WTC11 (cell line): ENCODE measurements at regions not wholly inside any gene's neighbourhood (a gene's known extent, or its start where the extent isn't known, plus 50 kb on each side); places are given as distances from the start of the nearest gene placed in this dataset.

ENCODE experiments used
- AFF4 ChIP-seq: sonication (generic); formaldehyde crosslinking; IDR thresholded peaks from 2 replicates; pipeline ENCODE4 v1.8.1; 2023; ENCODE audit warnings: mild to moderate bottlenecking, missing genetic modification reagents, borderline replicate concordance
- ARID4B ChIP-seq: sonication (generic); formaldehyde crosslinking; IDR thresholded peaks from 2 replicates; pipeline ENCODE4 v1.8.0; 2023; ENCODE audit warnings: missing genetic modification reagents, mild to moderate bottlenecking, borderline replicate concordance
- ATF2 ChIP-seq: sonication (generic); formaldehyde crosslinking; IDR thresholded peaks from 2 replicates; pipeline ENCODE4 v1.8.1; 2022; ENCODE audit warnings: low read depth, missing genetic modification reagents, borderline replicate concordance
- CREB1 ChIP-seq: sonication (generic); formaldehyde crosslinking; IDR thresholded peaks from 2 replicates; pipeline ENCODE4 v1.8.0; 2023; ENCODE audit warnings: mild to moderate bottlenecking, missing genetic modification reagents
- CTCF ChIP-seq: fragments of 200-600 bp; IDR thresholded peaks from 2 replicates; pipeline ENCODE4 v1.8.0; 2022; ENCODE audit warnings: antibody characterized with exemption
- ESRRA ChIP-seq: sonication (generic); formaldehyde crosslinking; IDR thresholded peaks from 2 replicates; pipeline ENCODE4 v1.8.1; 2022; ENCODE audit warnings: mild to moderate bottlenecking, missing genetic modification reagents, borderline replicate concordance
- ETV6 ChIP-seq: sonication (generic); formaldehyde crosslinking; IDR thresholded peaks from 2 replicates; pipeline ENCODE4 v1.8.1; 2022; ENCODE audit warnings: mild to moderate bottlenecking, missing genetic modification reagents
- FOXP4 ChIP-seq: sonication (generic); formaldehyde crosslinking; IDR thresholded peaks from 2 replicates; pipeline ENCODE4 v1.8.0; 2022; ENCODE audit warnings: mild to moderate bottlenecking, missing genetic modification reagents
- JUN ChIP-seq: sonication (generic); formaldehyde crosslinking; IDR thresholded peaks from 2 replicates; pipeline ENCODE4 v1.8.0; 2023; ENCODE audit warnings: mild to moderate bottlenecking, missing genetic modification reagents
- NR2C2 ChIP-seq: sonication (generic); formaldehyde crosslinking; IDR thresholded peaks from 2 replicates; pipeline ENCODE4 v1.8.0; 2022; ENCODE audit warnings: mild to moderate bottlenecking, missing genetic modification reagents
- TCF7 ChIP-seq: sonication (generic); formaldehyde crosslinking; IDR thresholded peaks from 2 replicates; pipeline ENCODE4 v1.8.0; 2022; ENCODE audit warnings: mild to moderate bottlenecking, low read depth, missing genetic modification reagents, moderate library complexity
- TEAD4 ChIP-seq: sonication (generic); formaldehyde crosslinking; IDR thresholded peaks from 2 replicates; pipeline ENCODE4 v1.8.0; 2022; ENCODE audit warnings: mild to moderate bottlenecking, missing genetic modification reagents
- TP53 ChIP-seq: sonication (generic); formaldehyde crosslinking; IDR thresholded peaks from 2 replicates; pipeline ENCODE4 v1.8.1; 2023; ENCODE audit warnings: mild to moderate bottlenecking, missing genetic modification reagents
- ZBTB21 ChIP-seq: sonication (generic); formaldehyde crosslinking; IDR thresholded peaks from 2 replicates; pipeline ENCODE4 v1.8.1; 2023; ENCODE audit warnings: mild to moderate bottlenecking, missing genetic modification reagents, borderline replicate concordance

GRCh38 chr10:80871083-80871482, 333.4 kb downstream of the SH2D4B start:
- TF ChIP-seq ETV6 (CRISPR knock-in tag): no peak
- TF ChIP-seq CTCF: no peak
- no peak for TF ChIP-seq CREB1
- TF ChIP-seq NR2C2 (CRISPR knock-in tag): no peak
- TF ChIP-seq TP53 (CRISPR knock-in tag): no peak
- no peak for TF ChIP-seq AFF4 (CRISPR knock-in tag)
- no peak for TF ChIP-seq ESRRA (CRISPR knock-in tag)
- no peak for TF ChIP-seq FOXP4
- no peak for TF ChIP-seq TEAD4 (CRISPR knock-in tag)
- TF ChIP-seq JUN (CRISPR knock-in tag): no peak
- TF ChIP-seq TCF7: no peak
- TF ChIP-seq ARID4B (CRISPR knock-in tag): no peak
- no peak for TF ChIP-seq ATF2 (CRISPR knock-in tag)
- TF ChIP-seq ZBTB21 (CRISPR knock-in tag): no peak
